IPS-20b (cell line): ENCODE measurements at regions not wholly inside any gene's neighbourhood (a gene's known extent, or its start where the extent isn't known, plus 50 kb on each side); places are given as distances from the start of the nearest gene placed in this dataset.

ENCODE experiments used
- H3K27ac ChIP-seq: one replicate; pipeline ENCODE4 v1.5.1; 2013; ENCODE audit warnings: low read length
- H3K27me3 ChIP-seq: 2 replicates; pipeline ENCODE4 v1.6.1; 2013; ENCODE audit warnings: mild to moderate bottlenecking, low read length, inconsistent platforms; ENCODE audit not compliant: insufficient read depth
- H3K36me3 ChIP-seq: 2 replicates; pipeline ENCODE4 v1.6.1; 2013; ENCODE audit warnings: low read depth, mild to moderate bottlenecking, inconsistent platforms, low read length, moderate library complexity; ENCODE audit not compliant: insufficient read depth
- H3K4me1 ChIP-seq: 2 replicates; pipeline ENCODE4 v1.6.1; 2013; ENCODE audit warnings: mild to moderate bottlenecking, control low read depth, inconsistent platforms, low read length, moderate library complexity; ENCODE audit not compliant: insufficient read depth
- H3K4me3 ChIP-seq: 2 replicates; pipeline ENCODE4 v1.5.1; 2013; ENCODE audit warnings: mild to moderate bottlenecking, low read length, inconsistent platforms
- H3K9ac ChIP-seq: 2 replicates; pipeline ENCODE4 v1.6.1; 2013; ENCODE audit warnings: low read depth, mild to moderate bottlenecking, inconsistent platforms, low read length, moderate library complexity
- H3K9me3 ChIP-seq: 2 replicates; pipeline ENCODE4 v1.6.1; 2013; ENCODE audit warnings: mild to moderate bottlenecking, low read depth, low read length, inconsistent platforms; ENCODE audit not compliant: insufficient read depth

GRCh38 chr12:24111086-24111485, 161.6 kb upstream of the SOX5 start:
- Histone ChIP-seq H3K27ac (no peak overlapping the region), H3K9ac (no peak overlapping the region), H3K9me3 (no peaks in the 10 kb centered on the region), H3K4me1 (peaks cover 4% of the 10 kb centered on the region; the same call in 1 of the 2 replicates), H3K36me3 (no peaks in the 10 kb centered on the region), H3K4me3 (no peak overlapping the region), H3K27me3 (no peaks in the 10 kb centered on the region)

GRCh38 chr12:24109381-24110039, 160.0 kb upstream of the SOX5 start:
- Histone ChIP-seq H3K27ac (no peak overlapping the region), H3K9me3 (no peaks in the 10 kb centered on the region), H3K27me3 (no peaks in the 10 kb centered on the region), H3K36me3 (no peaks in the 10 kb centered on the region), H3K4me1 (no peaks in the 10 kb centered on the region), H3K9ac (no peak overlapping the region), H3K4me3 (no peak overlapping the region)

DNA sequence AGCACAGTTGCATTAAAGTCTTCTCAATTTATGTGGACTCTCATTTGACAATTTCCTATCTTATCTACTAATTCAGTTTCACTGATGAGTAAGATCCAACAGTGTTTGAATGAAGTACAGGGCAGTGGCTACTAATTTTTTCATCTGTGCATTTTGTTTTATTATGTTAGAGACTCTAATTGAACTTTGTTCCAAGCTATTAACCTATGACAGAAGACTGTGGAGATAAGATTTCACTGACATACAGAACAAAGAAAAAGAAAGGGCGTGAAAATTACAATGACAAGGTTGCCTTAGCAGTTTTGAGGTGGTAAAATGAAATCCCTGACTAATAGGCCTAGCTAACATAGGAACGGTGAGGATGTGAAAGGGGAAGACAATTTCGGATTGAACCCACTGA, 153.2 kb upstream of the SOX5 start:
- Histone ChIP-seq H3K4me3 (no peak overlapping the region), H3K27ac (no peak overlapping the region), H3K27me3 (no peaks in the 10 kb centered on the region), H3K36me3 (no peaks in the 10 kb centered on the region), H3K9ac (no peak overlapping the region), H3K9me3 (no peaks in the 10 kb centered on the region), H3K4me1 (no peaks in the 10 kb centered on the region)

- H3K9me3 ChIP-seq: no peaks in the 10 kb centered on the region
Observed at GRCh38 chr12:24099576-24099975, 150.1 kb upstream of the SOX5 start.

GRCh38 chr12:24095245-24095644, 145.8 kb upstream of the SOX5 start:
- Histone ChIP-seq H3K27ac (no peak overlapping the region), H3K36me3 (no peaks in the 10 kb centered on the region), H3K4me3 (no peak overlapping the region), H3K9me3 (no peaks in the 10 kb centered on the region), H3K27me3 (no peaks in the 10 kb centered on the region), H3K4me1 (no peaks in the 10 kb centered on the region), H3K9ac (no peak overlapping the region)

More at GRCh38 chr12:24099576-24099975, 150.1 kb upstream of the SOX5 start:
- Histone ChIP-seq H3K27me3 (no peaks in the 10 kb centered on the region), H3K27ac (no peak overlapping the region), H3K4me1 (no peaks in the 10 kb centered on the region), H3K36me3 (no peaks in the 10 kb centered on the region), H3K9ac (no peak overlapping the region), H3K4me3 (no peak overlapping the region)

DNA sequence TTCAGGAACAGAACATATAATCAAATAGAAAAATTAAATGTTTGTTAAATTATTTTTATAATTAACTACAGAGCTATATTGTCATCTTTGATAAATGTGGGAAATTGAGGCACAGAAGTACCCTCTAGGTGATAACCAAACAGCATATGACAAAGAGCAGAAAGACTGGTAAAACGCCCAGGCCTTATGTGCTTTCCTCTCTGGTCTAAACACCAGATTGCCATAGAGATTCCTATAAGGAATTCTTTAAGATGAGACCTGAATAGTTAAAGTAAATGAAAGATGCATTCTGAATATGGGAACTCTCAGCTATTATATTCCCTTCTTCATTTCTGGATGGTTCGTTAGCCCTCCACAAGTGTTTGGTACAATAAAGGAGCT, 140.0 kb upstream of the SOX5 start:
- H3K4me3 ChIP-seq: no peak overlapping the region
- no peaks in the 10 kb centered on the region for H3K27me3 ChIP-seq
- no peak overlapping the region for H3K9ac ChIP-seq
- H3K9me3 ChIP-seq: no peaks in the 10 kb centered on the region
- H3K4me1 ChIP-seq: no peaks in the 10 kb centered on the region
- no peaks in the 10 kb centered on the region for H3K36me3 ChIP-seq
- H3K27ac ChIP-seq: no peak overlapping the region

DNA sequence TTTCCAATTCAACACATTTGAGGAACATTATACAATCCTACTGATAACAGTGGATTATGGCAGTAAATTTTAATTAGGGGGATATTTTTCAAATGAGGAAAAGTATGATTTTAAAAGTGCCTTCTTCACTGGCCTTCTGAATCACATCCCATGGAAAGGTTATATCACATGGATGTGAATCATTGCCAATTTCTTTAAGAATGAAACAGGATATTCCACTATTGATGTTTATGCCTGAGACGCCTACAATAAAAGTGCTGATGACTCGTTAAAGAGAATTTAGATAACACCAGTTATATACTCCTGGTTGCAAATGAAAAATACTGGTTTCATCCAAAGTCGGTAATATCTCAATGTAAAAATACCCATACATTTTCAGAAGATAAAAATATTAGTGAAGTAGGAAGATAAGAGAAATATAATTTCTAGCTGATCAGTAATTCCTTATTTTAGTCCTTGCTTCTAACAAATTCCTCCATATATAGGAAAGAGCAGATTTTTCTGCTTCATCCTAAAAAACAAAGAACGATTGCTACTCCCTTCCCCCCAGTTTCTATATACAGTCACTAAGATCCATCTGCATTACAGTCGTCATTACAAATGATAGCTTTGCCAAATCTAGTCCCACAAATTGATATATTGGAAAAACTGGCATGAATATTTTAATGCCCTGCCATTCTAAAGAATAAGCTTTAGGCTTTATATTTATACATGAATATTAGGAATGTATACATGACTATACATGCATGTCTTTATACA, 139.5 kb upstream of the SOX5 start:
- Histone ChIP-seq H3K27me3 (no peaks in the 10 kb centered on the region), H3K36me3 (no peaks in the 10 kb centered on the region), H3K4me3 (no peak overlapping the region), H3K9me3 (no peaks in the 10 kb centered on the region), H3K9ac (no peak overlapping the region), H3K27ac (no peak overlapping the region), H3K4me1 (no peaks in the 10 kb centered on the region)

DNA sequence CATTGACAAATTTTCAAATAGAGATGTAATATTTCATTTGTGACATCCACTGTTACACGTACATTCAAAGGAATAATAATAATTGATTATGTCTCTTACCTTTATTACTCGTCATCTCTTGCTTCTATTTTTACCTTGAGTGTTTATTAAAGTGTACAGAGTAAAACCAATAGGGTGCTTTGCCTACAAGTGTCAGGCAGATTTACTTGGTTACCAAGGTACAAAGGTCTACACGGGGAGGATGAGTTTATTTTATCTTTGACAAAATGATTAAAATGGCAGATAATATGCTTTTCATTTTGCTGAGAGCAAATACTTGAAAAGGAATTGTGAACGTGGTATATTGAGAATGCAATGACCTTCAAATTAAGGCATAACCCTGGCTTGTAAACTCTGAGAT, 137.8 kb upstream of the SOX5 start:
- Histone ChIP-seq H3K9me3 (no peaks in the 10 kb centered on the region), H3K36me3 (no peaks in the 10 kb centered on the region), H3K9ac (no peak overlapping the region)

DNA sequence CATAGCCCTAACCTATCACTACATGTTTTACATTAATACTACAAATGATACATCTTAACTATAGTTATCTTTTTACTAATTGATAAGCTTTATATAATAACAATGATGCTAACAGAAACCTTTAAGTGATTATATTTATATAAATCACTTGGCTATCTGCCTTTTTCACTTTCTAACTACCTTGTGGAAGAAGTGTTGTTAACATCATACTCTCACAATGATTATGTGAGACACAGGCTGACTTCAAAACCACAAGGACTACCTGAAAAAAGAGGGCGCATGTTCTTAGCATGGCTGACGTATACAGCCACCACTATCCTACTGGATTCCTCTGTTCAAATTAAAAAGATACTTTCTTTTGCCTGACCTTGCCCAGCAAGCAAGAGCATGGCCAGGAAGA, 135.3 kb upstream of the SOX5 start:
- no peak overlapping the region for H3K9ac ChIP-seq

More for the DNA sequence above, 137.8 kb upstream of the SOX5 start:
- Histone ChIP-seq H3K27me3 (no peaks in the 10 kb centered on the region), H3K4me3 (no peak overlapping the region), H3K27ac (no peak overlapping the region), H3K4me1 (no peaks in the 10 kb centered on the region)

DNA sequence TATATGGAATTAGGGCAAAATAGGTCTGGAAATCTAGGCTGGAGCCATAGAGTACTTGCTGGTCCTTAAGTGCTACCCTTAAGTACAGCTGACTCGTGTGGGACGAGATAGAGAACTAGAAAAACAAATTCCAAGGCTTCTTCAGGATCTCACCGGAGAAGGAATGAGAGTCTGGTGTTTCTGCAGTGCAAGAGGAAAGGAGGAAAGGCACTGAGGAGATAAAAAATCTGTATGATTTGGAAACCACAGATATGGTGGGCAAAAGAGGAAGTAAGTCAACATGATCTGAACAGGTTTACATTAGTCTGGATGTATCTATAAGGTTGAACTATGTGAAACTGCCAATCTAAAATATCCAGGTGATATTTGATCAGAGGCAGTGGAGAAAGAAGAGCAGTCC, 134.4 kb upstream of the SOX5 start:
- H3K27me3 ChIP-seq: no peaks in the 10 kb centered on the region
- 0 out of 2 replicates have a peak, but pooled peaks cover under 1% of the 10 kb centered on the region for H3K4me1 ChIP-seq

More for the DNA sequence above, 135.3 kb upstream of the SOX5 start:
- Histone ChIP-seq H3K27me3 (no peaks in the 10 kb centered on the region), H3K9me3 (no peaks in the 10 kb centered on the region), H3K36me3 (no peaks in the 10 kb centered on the region), H3K4me1 (no peaks in the 10 kb centered on the region), H3K4me3 (no peak overlapping the region), H3K27ac (no peak overlapping the region)

DNA sequence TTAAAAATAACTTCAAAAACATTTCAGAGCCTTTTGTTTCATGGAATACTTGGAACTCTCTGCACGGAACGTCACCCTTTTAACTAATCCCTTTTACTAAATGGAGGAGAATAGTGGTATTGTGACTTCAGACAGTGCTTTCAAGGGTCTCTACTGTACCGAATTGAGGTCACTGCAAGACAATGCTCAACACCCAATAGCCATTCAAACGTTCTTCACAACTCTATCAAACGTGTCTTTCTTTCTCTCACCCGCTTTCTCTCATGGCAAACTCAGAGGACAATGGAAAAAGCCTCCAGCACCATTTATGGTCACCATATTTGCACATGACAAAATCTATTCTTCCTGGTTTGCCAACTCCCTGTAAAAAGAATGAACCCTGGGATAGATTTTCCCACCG, 132.1 kb upstream of the SOX5 start:
- no peak overlapping the region for H3K4me3 ChIP-seq
- no peak overlapping the region for H3K9ac ChIP-seq
- 0 out of 2 replicates have a peak, but pooled peaks cover 3% of the 10 kb centered on the region for H3K4me1 ChIP-seq

More for the DNA sequence above, 134.4 kb upstream of the SOX5 start:
- Histone ChIP-seq H3K4me3 (no peak overlapping the region), H3K27ac (no peak overlapping the region), H3K9me3 (no peaks in the 10 kb centered on the region), H3K36me3 (no peaks in the 10 kb centered on the region), H3K9ac (no peak overlapping the region)

GRCh38 chr12:24081092-24081529, 131.6 kb upstream of the SOX5 start:
- H3K4me3 ChIP-seq: no peak overlapping the region
- H3K27ac ChIP-seq: no peak overlapping the region
- H3K36me3 ChIP-seq: no peaks in the 10 kb centered on the region
- no peaks in the 10 kb centered on the region for H3K27me3 ChIP-seq
- no peak overlapping the region for H3K9ac ChIP-seq
- H3K9me3 ChIP-seq: no peaks in the 10 kb centered on the region
- 0 out of 2 replicates have a peak, but pooled peaks cover 3% of the 10 kb centered on the region for H3K4me1 ChIP-seq

More for the DNA sequence above, 132.1 kb upstream of the SOX5 start:
- no peaks in the 10 kb centered on the region for H3K36me3 ChIP-seq
- H3K27me3 ChIP-seq: no peaks in the 10 kb centered on the region
- H3K9me3 ChIP-seq: no peaks in the 10 kb centered on the region
- H3K27ac ChIP-seq: no peak overlapping the region
